Ovary (tissue), 3 donors: ENCODE measurements at regions not wholly inside any gene's neighbourhood (a gene's known extent, or its start where the extent isn't known, plus 50 kb on each side); places are given as distances from the start of the nearest gene placed in this dataset.

Source experiments
- CTCF ChIP-seq, 3 donors: fragments of 450-650 bp in 2 of 3; fragments of 200-600 bp in 1 of 3; IDR thresholded peaks; one replicate each; pipeline versions ENCODE4 v1.5.1 to v1.8.0; 2016 to 2022; ENCODE audit warnings: antibody characterized with exemption in 3 of 3, mild to moderate bottlenecking in 1 of 3
- EP300 ChIP-seq: sonication (generic); formaldehyde crosslinking; IDR thresholded peaks from one replicate; pipeline ENCODE4 v1.6.1; 2017; ENCODE audit warnings: antibody characterized with exemption
- POLR2A ChIP-seq: fragments of 450-650 bp; IDR thresholded peaks from one replicate; pipeline ENCODE4 v1.6.1; 2017; ENCODE audit warnings: antibody characterized with exemption, mild to moderate bottlenecking, moderate library complexity
- donor health status: DM: no; HTN: no; CAD: no.

GRCh38 chr2:66017763-66018162, 417.2 kb upstream of the MEIS1 start:
- TF ChIP-seq CTCF (IDR thresholded peaks at IDR 0.05) (no peak), EP300 (no peak), POLR2A (no peak)
